Sigmoid colon (tissue), 6 donors: ENCODE measurements at regions not wholly inside any gene's neighbourhood (a gene's known extent, or its start where the extent isn't known, plus 50 kb on each side); places are given as distances from the start of the nearest gene placed in this dataset.

ENCODE experiments used
- DNase-seq: peaks from one replicate; pipeline ENCODE4 v3.0.0-alpha.2; 2019
- H3K27ac ChIP-seq, 4 donors: fragments of 200-600 bp; sonication (generic); one replicate each; pipeline ENCODE4 v1.5.1; 2016 to 2019; ENCODE audit warnings: mild to moderate bottlenecking in 1 of 4
- H3K27me3 ChIP-seq, 3 donors: fragments of 200-600 bp; sonication (generic); one replicate each; pipeline ENCODE4 v1.5.1; 2019; ENCODE audit warnings: mild to moderate bottlenecking in 1 of 3
- H3K36me3 ChIP-seq, 4 donors: fragments of 200-600 bp; sonication (generic); one replicate each; pipeline ENCODE4 v1.5.1; 2016 to 2019
- H3K4me1 ChIP-seq, 4 donors: fragments of 200-600 bp; sonication (generic); one replicate each; pipeline ENCODE4 v1.5.1; 2017 to 2019
- H3K4me3 ChIP-seq, 4 donors: fragments of 200-600 bp; sonication (generic); one replicate each; pipeline ENCODE4 v1.5.1; 2017 to 2019; ENCODE audit warnings: mild to moderate bottlenecking in 2 of 4, moderate library complexity in 1 of 4
- H3K9me3 ChIP-seq, 4 donors: fragments of 200-600 bp in 3 of 4; sonication (generic) in 3 of 4; one replicate each; pipeline versions ENCODE4 v1.5.1 to v1.6.1; 2013 to 2019
- CTCF ChIP-seq, 4 experiments: fragments of 450-650 bp in 3 of 4; fragments of 200-600 bp in 1 of 4; IDR thresholded peaks; one replicate each; pipeline ENCODE4 v1.5.1; 2016 to 2019; ENCODE audit warnings: antibody characterized with exemption in 4 of 4, mild to moderate bottlenecking in 3 of 4, moderate library complexity in 2 of 4
- EP300 ChIP-seq, 4 donors: sonication (generic); formaldehyde crosslinking; IDR thresholded peaks; one replicate each; pipeline ENCODE4 v1.6.1; 2017; ENCODE audit warnings: antibody characterized with exemption in 4 of 4
- POLR2A ChIP-seq, 2 donors: fragments of 450-650 bp; IDR thresholded peaks; one replicate each; pipeline ENCODE4 v1.6.1; 2016; ENCODE audit warnings: antibody characterized with exemption in 2 of 2, mild to moderate bottlenecking in 2 of 2, moderate library complexity in 2 of 2
- POLR2AphosphoS5 ChIP-seq, 4 donors: sonication (generic); formaldehyde crosslinking; IDR thresholded peaks; one replicate each; pipeline ENCODE4 v1.6.1; 2017; ENCODE audit warnings: antibody characterized with exemption in 4 of 4
- WGBS, 2 donors: extraction: QIAGEN DNeasy Blood & Tissue Kit; methylation state at CpG; one replicate each; pipeline ENCODE4 v1.1.7; 2013; 5-methylcytosine and 5-hydroxymethylcytosine counted together
- intact Hi-C: fragments of 100-400 bp; cut with DNase I; formaldehyde crosslinking; loops from one replicate; pipeline ENCODE4 v1.15.1; 2023
- donor health status: healthy with polysubstance abuse.
- donor health status: healthy.

- TF ChIP-seq POLR2AphosphoS5 (IDR thresholded peaks at IDR 0.05) (no peak), EP300 (IDR thresholded peaks at IDR 0.05) (no peak), CTCF (IDR thresholded peaks at IDR 0.05) (no peak), POLR2A (IDR thresholded peaks at IDR 0.05) (no peak)
- no peaks in the 10 kb centered on the region for H3K27me3 ChIP-seq
- H3K4me1 ChIP-seq: no peaks in the 10 kb centered on the region
- no peak overlapping the region for H3K27ac ChIP-seq
- no peak overlapping the region for H3K4me3 ChIP-seq
- intact Hi-C loops: no loop called here
- H3K9me3 ChIP-seq: no peaks in the 10 kb centered on the region
- DNase-seq: no peak
- no peaks in the 10 kb centered on the region for H3K36me3 ChIP-seq
- 61 to 70% methylated on average over 1 of the region's 1 CpG for WGBS, 2 donors
Measured at GRCh38 chr1:194908643-194909042, 1699.6 kb downstream of the KCNT2 start.

DNA sequence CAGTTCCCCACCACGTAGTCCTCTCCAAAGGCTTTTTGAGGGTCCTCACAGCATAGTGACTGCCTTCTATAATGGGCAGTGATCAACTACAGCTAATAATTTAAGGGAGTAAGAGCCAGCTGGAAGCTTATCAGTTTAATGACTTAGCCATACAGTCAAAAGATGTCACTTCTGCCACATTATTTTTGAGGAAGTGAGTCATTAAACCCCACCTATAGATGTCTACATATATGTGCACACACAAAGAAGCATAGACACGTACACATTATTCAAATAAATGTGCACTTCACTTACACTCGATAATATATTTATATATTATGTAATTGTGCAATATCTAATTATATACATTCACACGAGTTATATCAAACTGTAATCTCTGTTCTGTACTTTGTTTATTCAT lies 1704.7 kb downstream of the KCNT2 start:
- TF ChIP-seq POLR2A (IDR thresholded peaks at IDR 0.05) (no peak), CTCF (IDR thresholded peaks at IDR 0.05) (no peak), POLR2AphosphoS5 (IDR thresholded peaks at IDR 0.05) (no peak), EP300 (IDR thresholded peaks at IDR 0.05) (no peak)
- H3K4me3 ChIP-seq: no peak overlapping the region
- no peaks in the 10 kb centered on the region for H3K9me3 ChIP-seq
- no peak overlapping the region for H3K27ac ChIP-seq
- no peaks in the 10 kb centered on the region for H3K27me3 ChIP-seq
- no peak for DNase-seq
- 71 to 77% methylated on average over 4 of the region's 4 CpGs for WGBS, 2 donors
- no peaks in the 10 kb centered on the region for H3K36me3 ChIP-seq
- intact Hi-C loops: no loop called here
- H3K4me1 ChIP-seq: no peaks in the 10 kb centered on the region

DNA sequence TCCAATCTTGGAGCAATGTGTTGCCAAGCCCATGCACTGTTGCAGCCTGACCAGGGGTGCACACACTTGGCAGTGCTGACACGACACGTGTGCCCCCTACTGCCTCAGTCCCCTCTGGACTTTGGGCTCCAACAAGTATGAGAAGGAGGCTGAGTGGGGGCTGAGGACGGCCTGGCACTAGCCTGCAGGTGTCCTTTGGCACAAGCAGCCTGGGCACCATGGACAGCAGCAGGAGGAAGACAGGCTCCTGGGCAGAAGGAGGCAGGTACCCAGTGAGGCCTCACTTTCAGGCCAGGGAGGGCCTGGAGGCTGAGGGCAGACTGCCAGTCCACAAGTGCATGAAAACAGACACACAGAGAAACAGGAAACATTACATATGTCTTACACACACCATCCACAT lies 1702.9 kb upstream of the B3GALT2 start:
- Histone ChIP-seq H3K4me1 (no peaks in the 10 kb centered on the region), H3K9me3 (no peaks in the 10 kb centered on the region), H3K4me3 (no peak overlapping the region), H3K36me3 (no peaks in the 10 kb centered on the region), H3K27me3 (no peaks in the 10 kb centered on the region), H3K27ac (no peak overlapping the region)
- no peak for TF ChIP-seq POLR2A (IDR thresholded peaks at IDR 0.05)
- no peak for TF ChIP-seq EP300 (IDR thresholded peaks at IDR 0.05)
- no peak for TF ChIP-seq CTCF (IDR thresholded peaks at IDR 0.05)
- no peak for TF ChIP-seq POLR2AphosphoS5 (IDR thresholded peaks at IDR 0.05)
- 70 to 81% methylated on average over 3 of the region's 3 CpGs for WGBS, 2 donors
- intact Hi-C loops: no loop called here
- DNase-seq: no peak

- Histone ChIP-seq H3K27ac (no peak overlapping the region), H3K9me3 (no peaks in the 10 kb centered on the region), H3K36me3 (no peaks in the 10 kb centered on the region), H3K27me3 (no peaks in the 10 kb centered on the region), H3K4me1 (no peaks in the 10 kb centered on the region), H3K4me3 (no peak overlapping the region)
- 67 to 87% methylated on average over 2 of the region's 2 CpGs for WGBS, 2 donors
- no peak for TF ChIP-seq POLR2AphosphoS5 (IDR thresholded peaks at IDR 0.05)
- TF ChIP-seq CTCF (IDR thresholded peaks at IDR 0.05): no peak
- no peak for TF ChIP-seq POLR2A (IDR thresholded peaks at IDR 0.05)
- no peak for TF ChIP-seq EP300 (IDR thresholded peaks at IDR 0.05)
- no peak for DNase-seq
- intact Hi-C loops: no loop called here
Measured at GRCh38 chr1:194870860-194871259, 1684.4 kb upstream of the B3GALT2 start.

- intact Hi-C loops: no loop called here
- H3K4me3 ChIP-seq: no peak overlapping the region
- TF ChIP-seq POLR2A (IDR thresholded peaks at IDR 0.05) (no peak), CTCF (IDR thresholded peaks at IDR 0.05) (no peak), POLR2AphosphoS5 (IDR thresholded peaks at IDR 0.05) (no peak), EP300 (IDR thresholded peaks at IDR 0.05) (no peak)
- DNase-seq: no peak
- H3K36me3 ChIP-seq: no peaks in the 10 kb centered on the region
- no peaks in the 10 kb centered on the region for H3K9me3 ChIP-seq
- no peaks in the 10 kb centered on the region for H3K4me1 ChIP-seq
- 10 to 37% methylated on average over 1 of the region's 1 CpG for WGBS, 2 donors
- H3K27ac ChIP-seq: no peak overlapping the region
- H3K27me3 ChIP-seq: no peaks in the 10 kb centered on the region
Measured at GRCh38 chr1:194866153-194866552, 1679.7 kb upstream of the B3GALT2 start.
